Heart left ventricle (tissue), 13 donors: ENCODE measurements at regions not wholly inside any gene's neighbourhood (a gene's known extent, or its start where the extent isn't known, plus 50 kb on each side); places are given as distances from the start of the nearest gene placed in this dataset.

Source experiments
- POLR2A ChIP-seq, 2 donors: fragments of 450-650 bp; IDR thresholded peaks; one replicate each; pipeline ENCODE4 v1.6.1; 2017; ENCODE audit warnings: antibody characterized with exemption in 2 of 2, mild to moderate bottlenecking in 2 of 2, moderate library complexity in 2 of 2
- TF ChIP-seq, protein P1 (sequence below), 12 donors: fragments of 200-600 bp; sonication (generic) in 4 of 12; IDR thresholded peaks; one replicate each; pipeline versions ENCODE4 v1.5.0 to v1.8.0; 2018 to 2022; ENCODE audit warnings: antibody characterized with exemption in 12 of 12, mild to moderate bottlenecking in 5 of 12
- donor health status: ischemic (EF 13 %, LVEDD 7.1; RV severe dilation, severe dysfunction).
- donor health status: DM: no; HTN: yes; CAD: no.
- donor health status: DM: no; HTN: no; CAD: no.
- donor health status: ischemic (EF 25% LVEDD 6.9; RV normal size, moderate dysfunction).
- donor health status: ischemic (EF 25% LVEDD 5.7; RV mildly dilated, moderate dysfunction).
- donor health status: ischemic (EF 35%, LVEDD 5.7; RV mildly dilated, moderate dysfunction).
- donor health status: nonischemic (EF 11% LVEDD 7.7; RV severe dilation, severe dysfunction).
- donor health status: DM: yes; HTN: yes; CAD: no.
- donor health status: PGD.
- donor health status: ischemic (EF 29% LVEDD 5.4; RV normal size, mild dysfunction).
- donor health status: nonischemic (EF 23%, LVEDD 6.1; RV moderate dilation, normal function).

GRCh38 chr6:14426281-14426680 is 308.7 kb downstream of the CD83 start:
- TF ChIP-seq, protein P1, sequence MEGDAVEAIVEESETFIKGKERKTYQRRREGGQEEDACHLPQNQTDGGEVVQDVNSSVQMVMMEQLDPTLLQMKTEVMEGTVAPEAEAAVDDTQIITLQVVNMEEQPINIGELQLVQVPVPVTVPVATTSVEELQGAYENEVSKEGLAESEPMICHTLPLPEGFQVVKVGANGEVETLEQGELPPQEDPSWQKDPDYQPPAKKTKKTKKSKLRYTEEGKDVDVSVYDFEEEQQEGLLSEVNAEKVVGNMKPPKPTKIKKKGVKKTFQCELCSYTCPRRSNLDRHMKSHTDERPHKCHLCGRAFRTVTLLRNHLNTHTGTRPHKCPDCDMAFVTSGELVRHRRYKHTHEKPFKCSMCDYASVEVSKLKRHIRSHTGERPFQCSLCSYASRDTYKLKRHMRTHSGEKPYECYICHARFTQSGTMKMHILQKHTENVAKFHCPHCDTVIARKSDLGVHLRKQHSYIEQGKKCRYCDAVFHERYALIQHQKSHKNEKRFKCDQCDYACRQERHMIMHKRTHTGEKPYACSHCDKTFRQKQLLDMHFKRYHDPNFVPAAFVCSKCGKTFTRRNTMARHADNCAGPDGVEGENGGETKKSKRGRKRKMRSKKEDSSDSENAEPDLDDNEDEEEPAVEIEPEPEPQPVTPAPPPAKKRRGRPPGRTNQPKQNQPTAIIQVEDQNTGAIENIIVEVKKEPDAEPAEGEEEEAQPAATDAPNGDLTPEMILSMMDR (IDR thresholded peaks at IDR 0.05), result no peak
- no peak for TF ChIP-seq POLR2A (IDR thresholded peaks at IDR 0.05)
